ENCODE measurements at regions not wholly inside any gene's neighbourhood (a gene's known extent, or its start where the extent isn't known, plus 50 kb on each side); places are given as distances from the start of the nearest gene placed in this dataset.

GRCh38 chr18:37956020-37956419 lies 390.4 kb upstream of the CELF4 start:
- Histone ChIP-seq H3K9me3 (ENCODE audit: low read length) (no peaks in the 10 kb centered on the region), H3K79me2 (ENCODE audit: insufficient read depth, low read length) (no peaks in the 10 kb centered on the region), H4K20me1 (ENCODE audit: insufficient read depth, low read length) (no peaks in the 10 kb centered on the region), H3K27ac (ENCODE audit: low read depth, low read length, poor library complexity, severe bottlenecking) (no peak overlapping the region), H3K4me1 (ENCODE audit: insufficient read depth, low read length, severe bottlenecking) (no peaks in the 10 kb centered on the region), H2AFZ (ENCODE audit: low read length) (no peak overlapping the region), H3K9me2 (ENCODE audit: low read depth, low read length) (no peaks in the 10 kb centered on the region), H3K4me3 (ENCODE audit: low read depth, low read length, poor library complexity, severe bottlenecking) (no peak overlapping the region), H3K4me2 (ENCODE audit: low read length) (no peak overlapping the region), H3F3A (ENCODE audit: insufficient read depth, low read length) (no peaks in the 10 kb centered on the region), H3K9ac (ENCODE audit: low read length) (no peak overlapping the region), H3K27me3 (ENCODE audit: insufficient read depth, low read length) (no peaks in the 10 kb centered on the region), H3K36me3 (ENCODE audit: insufficient read depth, low read length) (no peaks in the 10 kb centered on the region)
- TF ChIP-seq EZH2 (IDR thresholded peaks at IDR 0.05; ENCODE audit: borderline replicate concordance, low read length) (no peak), CTCF (IDR thresholded peaks at IDR 0.05; ENCODE audit: low read length) (no peak)

- H3K36me3 ChIP-seq (ENCODE audit: insufficient read depth, low read length) = no peaks in the 10 kb centered on the region
- no peaks in the 10 kb centered on the region for H4K20me1 ChIP-seq (ENCODE audit: insufficient read depth, low read length)
- H3K4me1 ChIP-seq (ENCODE audit: insufficient read depth, low read length, severe bottlenecking) = no peaks in the 10 kb centered on the region
- H3K27me3 ChIP-seq (ENCODE audit: insufficient read depth, low read length) = no peaks in the 10 kb centered on the region
- no peaks in the 10 kb centered on the region for H3K9me3 ChIP-seq (ENCODE audit: low read length)
- H3K27ac ChIP-seq (ENCODE audit: low read depth, low read length, poor library complexity, severe bottlenecking) = no peak overlapping the region
- no peaks in the 10 kb centered on the region for H3K79me2 ChIP-seq (ENCODE audit: insufficient read depth, low read length)
- no peaks in the 10 kb centered on the region for H3K9me2 ChIP-seq (ENCODE audit: low read depth, low read length)
- no peak overlapping the region for H3K9ac ChIP-seq (ENCODE audit: low read length)
- H3F3A ChIP-seq (ENCODE audit: insufficient read depth, low read length) = no peaks in the 10 kb centered on the region
- no peak overlapping the region for H2AFZ ChIP-seq (ENCODE audit: low read length)
- no peak overlapping the region for H3K4me3 ChIP-seq (ENCODE audit: low read depth, low read length, poor library complexity, severe bottlenecking)
- no peak for TF ChIP-seq CTCF (IDR thresholded peaks at IDR 0.05; ENCODE audit: low read length)
- no peak for TF ChIP-seq EZH2 (IDR thresholded peaks at IDR 0.05; ENCODE audit: borderline replicate concordance, low read length)
- no peak overlapping the region for H3K4me2 ChIP-seq (ENCODE audit: low read length)
These were observed 389.6 kb upstream of the CELF4 start for GRCh38 chr18:37955201-37955600.

- Histone ChIP-seq H3K9ac (ENCODE audit: low read length) (no peak overlapping the region), H4K20me1 (ENCODE audit: insufficient read depth, low read length) (no peaks in the 10 kb centered on the region), H3K4me1 (ENCODE audit: insufficient read depth, low read length, severe bottlenecking) (no peaks in the 10 kb centered on the region), H3K79me2 (ENCODE audit: insufficient read depth, low read length) (no peaks in the 10 kb centered on the region), H3F3A (ENCODE audit: insufficient read depth, low read length) (no peaks in the 10 kb centered on the region), H3K4me2 (ENCODE audit: low read length) (no peak overlapping the region), H3K9me3 (ENCODE audit: low read length) (no peaks in the 10 kb centered on the region), H2AFZ (ENCODE audit: low read length) (no peak overlapping the region), H3K27me3 (ENCODE audit: insufficient read depth, low read length) (no peaks in the 10 kb centered on the region), H3K4me3 (ENCODE audit: low read depth, low read length, poor library complexity, severe bottlenecking) (no peak overlapping the region), H3K36me3 (ENCODE audit: insufficient read depth, low read length) (no peaks in the 10 kb centered on the region), H3K27ac (ENCODE audit: low read depth, low read length, poor library complexity, severe bottlenecking) (no peak overlapping the region), H3K9me2 (ENCODE audit: low read depth, low read length) (no peaks in the 10 kb centered on the region)
- TF ChIP-seq CTCF (IDR thresholded peaks at IDR 0.05; ENCODE audit: low read length) = no peak
These were observed 388.3 kb upstream of the CELF4 start for GRCh38 chr18:37953876-37954275.
